SKM-1 treated with dmso at 0.1 percent for 144 hours (cell line): ENCODE measurements at regions not wholly inside any gene's neighbourhood (a gene's known extent, or its start where the extent isn't known, plus 50 kb on each side); places are given as distances from the start of the nearest gene placed in this dataset.

ENCODE experiments used
- DNase-seq: peaks from one replicate; lab custom pipeline; 2025; ENCODE audit not compliant: unreplicated experiment; lab: John Stamatoyannopoulos, UW

GRCh38 chr6:137731600-137731959 lies 135.5 kb upstream of the TNFAIP3 start:
- no peak for DNase-seq

- peak; percentile 70 for DNase-seq
Measured at GRCh38 chr6:137731960-137732616, 135.0 kb upstream of the TNFAIP3 start.

- no peak for DNase-seq
Measured at GRCh38 chr6:137733372-137733771, 133.7 kb upstream of the TNFAIP3 start.

- DNase-seq, result no peak
Measured at GRCh38 chr6:137734005-137734874, 132.8 kb upstream of the TNFAIP3 start.

GRCh38 chr6:137734875-137735182 lies 132.2 kb upstream of the TNFAIP3 start:
- DNase-seq, result peak; percentile 84

- DNase-seq, result no peak
Measured at GRCh38 chr6:137736048-137736818, 130.8 kb upstream of the TNFAIP3 start.

GRCh38 chr6:137736911-137737310 lies 130.1 kb upstream of the TNFAIP3 start:
- no peak for DNase-seq

- DNase-seq, result no peak
Measured at GRCh38 chr6:137737836-137738596, 129.0 kb upstream of the TNFAIP3 start.

- no peak for DNase-seq
Measured at GRCh38 chr6:137738931-137739504, 128.0 kb upstream of the TNFAIP3 start.

- DNase-seq, result no peak
Measured at GRCh38 chr6:137739544-137739943, 127.5 kb upstream of the TNFAIP3 start.

GRCh38 chr6:137740091-137740755 lies 126.8 kb upstream of the TNFAIP3 start:
- no peak for DNase-seq

GRCh38 chr6:137740967-137741761 lies 125.9 kb upstream of the TNFAIP3 start:
- DNase-seq, result no peak

- DNase-seq, result no peak
Measured at GRCh38 chr6:137743493-137743892, 123.6 kb upstream of the TNFAIP3 start.

GRCh38 chr6:137744877-137745276 lies 122.2 kb upstream of the TNFAIP3 start:
- no peak for DNase-seq

GRCh38 chr6:137745321-137745720 lies 121.7 kb upstream of the TNFAIP3 start:
- no peak for DNase-seq

GRCh38 chr6:137746264-137746663 lies 120.8 kb upstream of the TNFAIP3 start:
- no peak for DNase-seq

GRCh38 chr6:137749696-137750211 lies 117.3 kb upstream of the TNFAIP3 start:
- no peak for DNase-seq

- no peak for DNase-seq
Measured at GRCh38 chr6:137750297-137750696, 116.8 kb upstream of the TNFAIP3 start.
